HEK293 (cell line): ENCODE measurements at regions not wholly inside any gene's neighbourhood (a gene's known extent, or its start where the extent isn't known, plus 50 kb on each side); places are given as distances from the start of the nearest gene placed in this dataset.

ENCODE experiments used
- CTCF ChIA-PET: fragments of 350-600 bp; formaldehyde crosslinking; extraction: SDS; loops from one replicate; lab custom pipeline; 2021; ENCODE audit warnings: antibody characterized with exemption; lab: Yijun Ruan, JAX
- POLR2A ChIA-PET: fragments of 300-600 bp; formaldehyde crosslinking; extraction: SDS; loops from one replicate; lab custom pipeline; 2020; ENCODE audit warnings: antibody characterized with exemption, inconsistent platforms; lab: Yijun Ruan, JAX
- H3K27ac ChIP-seq: fragments of 200-500 bp; sonication (Bioruptor generic); 2 replicates; pipeline ENCODE4 v1.5.1; 2014; ENCODE audit warnings: low read depth, low read length, control low read depth, inconsistent platforms; ENCODE audit errors: extremely low read depth
- H3K36me3 ChIP-seq, 2 experiments: fragments of 200-500 bp in 1 of 2; sonication (Bioruptor generic) in 1 of 2; 1 replicate in 1 of 2; 2 replicates in 1 of 2; pipeline ENCODE4 v1.5.1; 2014 to 2017; ENCODE audit warnings: inconsistent platforms in 2 of 2, low read length in 2 of 2; ENCODE audit not compliant: control insufficient read depth in 2 of 2, insufficient read depth in 1 of 2
- H3K4me1 ChIP-seq: fragments of 200-500 bp; sonication (Bioruptor generic); 2 replicates; pipeline ENCODE4 v1.5.1; 2014; ENCODE audit warnings: mild to moderate bottlenecking, low read length, inconsistent platforms; ENCODE audit not compliant: control insufficient read depth, insufficient read depth
- H3K4me3 ChIP-seq: 2 replicates; pipeline ENCODE4 v1.5.1; 2011; ENCODE audit warnings: low read depth, mild to moderate bottlenecking, control low read depth, low read length, moderate library complexity
- H3K9me3 ChIP-seq: fragments of 200-500 bp; sonication (Bioruptor generic); 2 replicates; pipeline ENCODE4 v1.5.1; 2014; ENCODE audit warnings: low read depth, low read length, inconsistent platforms; ENCODE audit not compliant: control insufficient read depth, insufficient read depth
- KLF8 ChIP-seq: fragments of 450-650 bp; formaldehyde crosslinking; IDR thresholded peaks from 2 replicates; pipeline ENCODE4 v1.5.1; 2016; ENCODE audit warnings: missing biosample characterization, missing genetic modification characterization
- PBX3 ChIP-seq: sonication (generic); formaldehyde crosslinking; IDR thresholded peaks from 2 replicates; pipeline ENCODE4 v1.8.1; 2022; ENCODE audit warnings: mild to moderate bottlenecking, moderate library complexity, missing genetic modification reagents
- PRDM1 ChIP-seq: fragments of 450-650 bp; formaldehyde crosslinking; IDR thresholded peaks from 2 replicates; pipeline ENCODE4; 2016; ENCODE audit warnings: missing biosample characterization, missing genetic modification characterization
- PRDM6 ChIP-seq: fragments of 450-650 bp; formaldehyde crosslinking; IDR thresholded peaks from 2 replicates; pipeline ENCODE4 v1.5.1; 2017; ENCODE audit warnings: missing biosample characterization, missing genetic modification characterization
- ZBTB44 ChIP-seq: fragments of 450-650 bp; IDR thresholded peaks from 2 replicates; pipeline ENCODE4 v1.5.1; 2018; ENCODE audit warnings: missing biosample characterization, mild to moderate bottlenecking, missing genetic modification characterization
- ZBTB49 ChIP-seq: fragments of 450-650 bp; formaldehyde crosslinking; IDR thresholded peaks from 2 replicates; pipeline ENCODE4 v1.5.1; 2016; ENCODE audit warnings: missing biosample characterization, missing genetic modification characterization, low read depth
- ZNF121 ChIP-seq: fragments of 450-650 bp; formaldehyde crosslinking; IDR thresholded peaks from 2 replicates; pipeline ENCODE4 v1.5.1; 2016; ENCODE audit warnings: missing biosample characterization, missing genetic modification characterization
- ZNF132 ChIP-seq: fragments of 450-650 bp; formaldehyde crosslinking; IDR thresholded peaks from 2 replicates; pipeline ENCODE4 v1.5.1; 2017; ENCODE audit warnings: missing biosample characterization, missing genetic modification characterization, borderline replicate concordance
- ZNF16 ChIP-seq: fragments of 450-650 bp; formaldehyde crosslinking; IDR thresholded peaks from 2 replicates; pipeline ENCODE4 v1.5.1; 2016; ENCODE audit warnings: low read depth, missing biosample characterization, missing genetic modification characterization
- ZNF175 ChIP-seq: fragments of 450-650 bp; formaldehyde crosslinking; IDR thresholded peaks from 2 replicates; pipeline ENCODE4 v1.5.1; 2016; ENCODE audit warnings: missing biosample characterization, missing genetic modification characterization
- ZNF184 ChIP-seq: fragments of 450-650 bp; IDR thresholded peaks from 2 replicates; pipeline ENCODE4 v1.5.1; 2018; ENCODE audit warnings: missing biosample characterization, mild to moderate bottlenecking, missing genetic modification characterization
- ZNF2 ChIP-seq: fragments of 450-650 bp; formaldehyde crosslinking; IDR thresholded peaks from 2 replicates; pipeline ENCODE4 v1.5.1; 2016; ENCODE audit warnings: missing biosample characterization, missing genetic modification characterization
- ZNF239 ChIP-seq: fragments of 450-650 bp; formaldehyde crosslinking; IDR thresholded peaks from 2 replicates; pipeline ENCODE4 v1.5.1; 2016; ENCODE audit warnings: missing biosample characterization, missing genetic modification characterization
- ZNF302 ChIP-seq: fragments of 450-650 bp; formaldehyde crosslinking; IDR thresholded peaks from 2 replicates; pipeline ENCODE4 v1.5.1; 2016; ENCODE audit warnings: missing biosample characterization, missing genetic modification characterization, low read depth
- ZNF366 ChIP-seq: fragments of 450-650 bp; formaldehyde crosslinking; conservative IDR thresholded peaks from 2 replicates; pipeline ENCODE4 v1.5.1; 2016; ENCODE audit warnings: missing biosample characterization, missing genetic modification characterization
- ZNF391 ChIP-seq: fragments of 450-650 bp; formaldehyde crosslinking; IDR thresholded peaks from 2 replicates; pipeline ENCODE4 v1.5.1; 2016; ENCODE audit warnings: low read depth, missing biosample characterization, missing genetic modification characterization, borderline replicate concordance
- ZNF423 ChIP-seq: fragments of 450-650 bp; formaldehyde crosslinking; IDR thresholded peaks from 2 replicates; pipeline ENCODE4 v1.5.1; 2016; ENCODE audit warnings: missing biosample characterization, missing genetic modification characterization
- ZNF449 ChIP-seq: fragments of 450-650 bp; formaldehyde crosslinking; IDR thresholded peaks from 2 replicates; pipeline ENCODE4 v1.5.1; 2017; ENCODE audit warnings: missing biosample characterization, mild to moderate bottlenecking, missing genetic modification characterization, moderate library complexity
- ZNF513 ChIP-seq: fragments of 450-650 bp; IDR thresholded peaks from 2 replicates; pipeline ENCODE4 v1.5.1; 2018; ENCODE audit warnings: missing biosample characterization, missing genetic modification characterization
- ZNF514 ChIP-seq: fragments of 450-650 bp; formaldehyde crosslinking; IDR thresholded peaks from 2 replicates; pipeline ENCODE4 v1.5.1; 2016; ENCODE audit warnings: missing biosample characterization, missing genetic modification characterization
- ZNF521 ChIP-seq: fragments of 450-650 bp; formaldehyde crosslinking; IDR thresholded peaks from 2 replicates; pipeline ENCODE4 v1.5.1; 2017; ENCODE audit warnings: missing biosample characterization, mild to moderate bottlenecking, missing genetic modification characterization
- ZNF555 ChIP-seq: fragments of 450-650 bp; formaldehyde crosslinking; conservative IDR thresholded peaks from 2 replicates; pipeline ENCODE4 v1.5.1; 2017; ENCODE audit warnings: missing biosample characterization, mild to moderate bottlenecking, missing genetic modification characterization, inconsistent platforms
- ZNF600 ChIP-seq: fragments of 450-650 bp; formaldehyde crosslinking; IDR thresholded peaks from 2 replicates; pipeline ENCODE4 v1.5.1; 2016; ENCODE audit warnings: missing biosample characterization, missing genetic modification characterization
- ZNF621 ChIP-seq: fragments of 450-650 bp; formaldehyde crosslinking; IDR thresholded peaks from 2 replicates; pipeline ENCODE4 v1.5.1; 2017; ENCODE audit warnings: missing biosample characterization, missing genetic modification characterization
- ZNF660 ChIP-seq: fragments of 450-650 bp; IDR thresholded peaks from 2 replicates; pipeline ENCODE4 v1.5.1; 2018; ENCODE audit warnings: missing biosample characterization, mild to moderate bottlenecking, missing genetic modification characterization
- ZNF76 ChIP-seq: fragments of 450-650 bp; formaldehyde crosslinking; IDR thresholded peaks from 2 replicates; pipeline ENCODE4; 2016; ENCODE audit warnings: low read depth, missing biosample characterization, missing genetic modification characterization, borderline replicate concordance
- ZNF843 ChIP-seq: fragments of 450-650 bp; formaldehyde crosslinking; IDR thresholded peaks from 2 replicates; pipeline ENCODE4 v1.5.1; 2016; ENCODE audit warnings: missing biosample characterization, missing genetic modification characterization
- ZSCAN23 ChIP-seq: fragments of 450-650 bp; formaldehyde crosslinking; IDR thresholded peaks from 2 replicates; pipeline ENCODE4 v1.5.1; 2016; ENCODE audit warnings: missing biosample characterization, missing genetic modification characterization

- ChIA-PET POLR2A (no interaction called here), CTCF (no interaction called here)
- Histone ChIP-seq H3K4me3 (no peak overlapping the region), H3K36me3 (no peaks in the 10 kb centered on the region), H3K9me3 (no peaks in the 10 kb centered on the region), H3K27ac (no peak overlapping the region), H3K4me1 (no peaks in the 10 kb centered on the region)
- TF ChIP-seq ZNF2 (tag by site-specific recombination) (no peak), ZNF555 (no peak), ZNF121 (tag by site-specific recombination) (no peak), ZNF514 (tag by site-specific recombination) (no peak), ZNF239 (tag by site-specific recombination) (no peak), ZNF660 (no peak), ZNF843 (tag by site-specific recombination) (no peak), ZNF132 (no peak), PRDM1 (tag by site-specific recombination) (no peak), ZNF600 (tag by site-specific recombination) (no peak), ZNF16 (tag by site-specific recombination) (no peak), KLF8 (tag by site-specific recombination) (no peak), ZNF76 (tag by site-specific recombination) (no peak), ZSCAN23 (tag by site-specific recombination) (no peak), ZNF449 (tag by site-specific recombination) (no peak), ZNF184 (tag by site-specific recombination) (no peak), ZNF513 (tag by site-specific recombination) (no peak), PRDM6 (tag by site-specific recombination) (no peak), ZNF302 (tag by site-specific recombination) (no peak), ZNF621 (tag by site-specific recombination) (no peak)
Measured at GRCh38 chr3:110646055-110646454, 425.6 kb upstream of the NECTIN3 start.

- no peak overlapping the region for H3K4me3 ChIP-seq
- no peak overlapping the region for H3K27ac ChIP-seq
- ChIA-PET CTCF (no interaction called here), POLR2A (no interaction called here)
- H3K9me3 ChIP-seq, result no peaks in the 10 kb centered on the region
- no peaks in the 10 kb centered on the region for H3K4me1 ChIP-seq
- H3K36me3 ChIP-seq, result no peaks in the 10 kb centered on the region
- TF ChIP-seq PBX3 (CRISPR knock-in tag) (no peak), ZBTB44 (tag by site-specific recombination) (no peak), ZNF175 (tag by site-specific recombination) (no peak), ZBTB49 (tag by site-specific recombination) (no peak), ZNF521 (tag by site-specific recombination) (no peak), ZNF391 (tag by site-specific recombination) (no peak), ZNF366 (tag by site-specific recombination) (no peak), ZNF621 (tag by site-specific recombination) (no peak), ZNF423 (tag by site-specific recombination) (no peak)
Measured at GRCh38 chr3:110646496-110646895, 425.1 kb upstream of the NECTIN3 start.
